Spleen (tissue), 7 donors: ENCODE measurements at regions not wholly inside any gene's neighbourhood (a gene's known extent, or its start where the extent isn't known, plus 50 kb on each side); places are given as distances from the start of the nearest gene placed in this dataset.

Source experiments
- CTCF ChIP-seq, 11 experiments: fragments of 200-600 bp in 7 of 11; fragments of 450-650 bp in 4 of 11; sonication (generic) in 4 of 11; IDR thresholded peaks in 8 of 11; conservative IDR thresholded peaks in 3 of 11; 1 replicate in 7 of 11; 2 replicates in 4 of 11; pipeline versions ENCODE4 v1.4.0 to v1.8.0; 2016 to 2021; ENCODE audit warnings: antibody characterized with exemption in 11 of 11, inconsistent platforms in 4 of 11, mild to moderate bottlenecking in 1 of 11
- POLR2A ChIP-seq, 3 donors: fragments of 450-650 bp; IDR thresholded peaks; one replicate each; pipeline ENCODE4 v1.5.1; 2017; ENCODE audit warnings: antibody characterized with exemption in 3 of 3, mild to moderate bottlenecking in 1 of 3
- POLR2AphosphoS5 ChIP-seq, 3 donors: sonication (generic); formaldehyde crosslinking; IDR thresholded peaks; one replicate each; pipeline ENCODE4 v1.5.1; 2017; ENCODE audit warnings: antibody characterized with exemption in 3 of 3
- donor health status: DM: no; HTN: no; CAD: no; lungs with moderate emphysema.
- donor health status: DM: no; HTN: no; CAD: no.
- donor health status: DM: no; HTN: no; CAD: no.

DNA sequence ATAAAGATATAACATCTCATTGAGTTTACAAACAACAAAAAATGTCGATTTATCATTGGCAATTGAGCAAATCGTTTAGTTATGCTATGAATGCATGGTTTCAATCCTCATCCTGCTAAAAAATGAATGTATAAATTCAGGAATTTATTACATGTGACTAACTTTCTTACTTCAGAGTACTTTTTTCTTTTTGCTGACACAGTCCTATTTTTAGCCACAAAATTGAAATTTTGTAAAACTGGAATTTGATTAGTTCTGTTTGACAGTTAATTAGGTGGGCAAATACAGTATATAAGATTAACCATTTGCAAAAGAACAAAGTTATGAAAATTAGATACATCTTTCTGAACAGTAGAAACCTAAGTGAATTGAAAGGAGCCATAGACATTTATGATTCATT is 925.0 kb upstream of the CHORDC1 start:
- TF ChIP-seq CTCF (IDR thresholded peaks at IDR 0.05 in 8 of 11, conservative IDR thresholded peaks at IDR 0.05 in 3 of 11) = no peak
- TF ChIP-seq POLR2AphosphoS5 (IDR thresholded peaks at IDR 0.05) = no peak
- no peak for TF ChIP-seq POLR2A (IDR thresholded peaks at IDR 0.05)
